Right atrium auricular region (tissue), 2 donors: ENCODE measurements at regions not wholly inside any gene's neighbourhood (a gene's known extent, or its start where the extent isn't known, plus 50 kb on each side); places are given as distances from the start of the nearest gene placed in this dataset.
A peak's percentile ranks its signal among the peaks of the same experiment; 100 is the strongest.

Experiments used
- DNase-seq: peaks from one replicate; pipeline ENCODE4 v3.0.0-alpha.2; 2019; ENCODE audit warnings: low spot score
- H3K27ac ChIP-seq, 2 donors: fragments of 200-600 bp; sonication (generic); 1 replicate in 1 of 2; 2 replicates in 1 of 2; pipeline ENCODE4 v1.5.1; 2016 to 2019
- H3K27me3 ChIP-seq, 2 donors: fragments of 200-600 bp; sonication (generic); one replicate each; pipeline versions ENCODE4 v1.5.1 to v1.6.0; 2017 to 2019
- H3K36me3 ChIP-seq: fragments of 200-600 bp; sonication (generic); one replicate; pipeline ENCODE4 v1.5.1; 2016
- H3K4me1 ChIP-seq, 2 donors: fragments of 200-600 bp; sonication (generic); one replicate each; pipeline versions ENCODE4 v1.5.1 to v1.6.0; 2017 to 2019
- H3K4me3 ChIP-seq, 2 donors: fragments of 200-600 bp; sonication (generic); 1 replicate in 1 of 2; 2 replicates in 1 of 2; pipeline ENCODE4 v1.5.1; 2017 to 2019; ENCODE audit warnings: mild to moderate bottlenecking in 1 of 2, moderate library complexity in 1 of 2
- H3K9me3 ChIP-seq, 2 donors: fragments of 200-600 bp; sonication (generic); one replicate each; pipeline ENCODE4 v1.5.1; 2019
- TF ChIP-seq, protein P1 (sequence below), 2 donors: fragments of 200-600 bp; sonication (generic); IDR thresholded peaks; one replicate each; pipeline ENCODE4 v1.5.1; 2019; ENCODE audit warnings: antibody characterized with exemption in 2 of 2

- Histone ChIP-seq H3K36me3 (no peaks in the 10 kb centered on the region), H3K27me3 (no peaks in the 10 kb centered on the region), H3K4me3 (no peak overlapping the region), H3K4me1 (peaks cover 0 to 38% of the 10 kb centered on the region in 2 donors), H3K27ac (peak overlapping the region; percentile 40 to 58), H3K9me3 (no peaks in the 10 kb centered on the region)
- no peak for DNase-seq
- TF ChIP-seq, protein P1, sequence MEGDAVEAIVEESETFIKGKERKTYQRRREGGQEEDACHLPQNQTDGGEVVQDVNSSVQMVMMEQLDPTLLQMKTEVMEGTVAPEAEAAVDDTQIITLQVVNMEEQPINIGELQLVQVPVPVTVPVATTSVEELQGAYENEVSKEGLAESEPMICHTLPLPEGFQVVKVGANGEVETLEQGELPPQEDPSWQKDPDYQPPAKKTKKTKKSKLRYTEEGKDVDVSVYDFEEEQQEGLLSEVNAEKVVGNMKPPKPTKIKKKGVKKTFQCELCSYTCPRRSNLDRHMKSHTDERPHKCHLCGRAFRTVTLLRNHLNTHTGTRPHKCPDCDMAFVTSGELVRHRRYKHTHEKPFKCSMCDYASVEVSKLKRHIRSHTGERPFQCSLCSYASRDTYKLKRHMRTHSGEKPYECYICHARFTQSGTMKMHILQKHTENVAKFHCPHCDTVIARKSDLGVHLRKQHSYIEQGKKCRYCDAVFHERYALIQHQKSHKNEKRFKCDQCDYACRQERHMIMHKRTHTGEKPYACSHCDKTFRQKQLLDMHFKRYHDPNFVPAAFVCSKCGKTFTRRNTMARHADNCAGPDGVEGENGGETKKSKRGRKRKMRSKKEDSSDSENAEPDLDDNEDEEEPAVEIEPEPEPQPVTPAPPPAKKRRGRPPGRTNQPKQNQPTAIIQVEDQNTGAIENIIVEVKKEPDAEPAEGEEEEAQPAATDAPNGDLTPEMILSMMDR (IDR thresholded peaks at IDR 0.05) = no peak
Measured at GRCh38 chr10:43868952-43869351, 220.3 kb upstream of the ZNF32 start.

GRCh38 chr10:43867667-43868565 is 219.2 kb upstream of the ZNF32 start:
- Histone ChIP-seq H3K4me1 (peaks cover 0 to 47% of the 10 kb centered on the region in 2 donors), H3K27ac (peak overlapping the region; percentile 40 to 58), H3K4me3 (no peak overlapping the region), H3K36me3 (no peaks in the 10 kb centered on the region), H3K9me3 (no peaks in the 10 kb centered on the region), H3K27me3 (no peaks in the 10 kb centered on the region)
- peak; percentile 52 for DNase-seq
- TF ChIP-seq, protein P1 (IDR thresholded peaks at IDR 0.05) = no peak

GRCh38 chr10:43867113-43867512 is 218.4 kb upstream of the ZNF32 start:
- Histone ChIP-seq H3K27ac (peak overlapping the region in 1 of 2 donors; percentile 11), H3K4me1 (peaks cover 0 to 47% of the 10 kb centered on the region in 2 donors), H3K27me3 (no peaks in the 10 kb centered on the region), H3K36me3 (no peaks in the 10 kb centered on the region), H3K9me3 (no peaks in the 10 kb centered on the region), H3K4me3 (no peak overlapping the region)
- TF ChIP-seq, protein P1 (IDR thresholded peaks at IDR 0.05) = no peak
- DNase-seq = peak; percentile 46

DNA sequence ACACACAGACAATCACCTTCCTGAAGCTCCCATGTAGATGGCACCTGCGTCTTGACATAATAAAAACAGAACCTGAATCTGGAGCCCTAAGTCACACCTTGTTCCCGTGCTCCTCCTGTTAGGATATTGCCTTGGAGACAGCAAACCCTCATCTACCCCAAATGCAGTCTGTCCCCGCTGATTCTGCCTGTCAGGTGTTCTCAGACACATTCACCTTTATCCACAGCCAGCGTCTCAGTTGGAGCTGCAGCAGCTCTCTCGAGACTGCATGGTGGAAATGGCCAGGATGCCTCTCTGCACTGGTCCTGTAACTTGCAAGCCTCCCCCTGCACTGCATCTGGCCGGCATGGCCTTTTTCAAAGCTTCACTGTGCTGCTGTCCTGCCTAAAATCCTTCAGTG is 218.0 kb upstream of the ZNF32 start:
- no peak for DNase-seq
- Histone ChIP-seq H3K4me3 (no peak overlapping the region), H3K36me3 (no peaks in the 10 kb centered on the region), H3K9me3 (no peaks in the 10 kb centered on the region), H3K27ac (no peak overlapping the region), H3K4me1 (peaks cover 0 to 47% of the 10 kb centered on the region in 2 donors), H3K27me3 (no peaks in the 10 kb centered on the region)
- TF ChIP-seq, protein P1 (IDR thresholded peaks at IDR 0.05) = no peak

DNA sequence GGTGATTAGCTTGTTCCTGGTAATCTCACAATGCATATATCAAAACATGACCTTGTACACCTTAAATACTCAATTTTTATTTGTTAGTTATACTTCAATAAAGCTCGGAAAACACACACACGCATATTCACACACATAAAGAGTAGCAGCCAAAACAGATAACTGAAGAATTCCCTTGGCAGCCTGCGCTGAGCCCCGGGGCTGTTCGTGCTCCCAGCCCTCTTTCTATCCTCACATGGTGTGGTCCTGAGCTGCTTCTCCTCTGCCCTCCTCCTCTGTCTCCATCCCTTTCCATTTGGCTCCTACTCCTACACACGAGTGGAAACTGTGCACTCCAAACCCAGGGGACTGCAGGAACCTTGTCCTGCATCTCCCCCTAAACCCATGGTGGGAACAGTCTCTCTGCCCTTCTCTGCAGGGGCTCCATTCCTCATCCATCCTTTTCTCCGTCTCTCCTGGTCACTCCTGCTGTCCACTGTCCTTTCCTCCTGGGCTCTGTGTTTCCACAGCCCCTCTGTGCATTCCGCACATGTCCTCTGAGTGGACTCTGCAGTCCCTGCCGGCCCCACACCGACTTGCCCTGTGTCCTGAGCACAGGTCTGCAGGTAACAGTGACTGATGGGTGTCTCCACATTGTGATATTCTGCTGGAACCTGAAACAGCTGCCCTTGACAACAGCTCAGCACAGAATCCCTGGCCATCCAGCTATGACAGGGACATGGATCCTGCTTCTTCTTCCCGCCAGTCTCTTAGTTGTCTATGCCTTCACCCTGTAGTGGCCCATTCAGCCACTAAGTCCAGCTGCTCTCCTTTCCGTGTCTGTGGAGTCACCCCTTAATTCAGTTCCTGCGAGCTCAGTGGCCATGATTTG is 216.8 kb upstream of the ZNF32 start:
- no peak overlapping the region for H3K4me3 ChIP-seq
- H3K9me3 ChIP-seq = no peaks in the 10 kb centered on the region
- DNase-seq = peak; percentile 30
- H3K4me1 ChIP-seq = peaks cover 0 to 41% of the 10 kb centered on the region in 2 donors
- no peaks in the 10 kb centered on the region for H3K27me3 ChIP-seq
- H3K27ac ChIP-seq = peak overlapping the region; percentile 72 to 80
- TF ChIP-seq, protein P1 (IDR thresholded peaks at IDR 0.05) = no peak
- no peaks in the 10 kb centered on the region for H3K36me3 ChIP-seq
